ENCODE measurements at regions not wholly inside any gene's neighbourhood (a gene's known extent, or its start where the extent isn't known, plus 50 kb on each side); places are given as distances from the start of the nearest gene placed in this dataset.

DNA sequence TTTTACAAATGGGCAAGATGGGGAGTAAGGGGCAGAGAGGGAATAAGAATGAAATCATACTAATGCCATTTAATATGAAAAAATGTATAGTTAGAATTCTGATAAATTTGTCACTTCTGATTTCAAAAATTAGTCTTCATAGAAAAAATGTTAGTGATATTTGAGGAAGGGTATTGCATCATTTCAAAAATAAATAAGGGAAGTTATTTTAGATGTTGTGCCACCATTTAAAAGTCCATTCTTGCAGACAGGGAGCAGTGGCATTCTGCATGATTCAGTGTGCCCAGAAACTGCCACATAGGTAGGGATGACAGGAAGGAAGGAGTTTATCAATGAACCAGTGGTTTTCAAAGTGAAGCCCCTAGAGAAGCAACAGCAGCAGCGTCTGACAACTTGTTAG, 674.6 kb downstream of the EPM2A start:
- TF ChIP-seq, protein P1, sequence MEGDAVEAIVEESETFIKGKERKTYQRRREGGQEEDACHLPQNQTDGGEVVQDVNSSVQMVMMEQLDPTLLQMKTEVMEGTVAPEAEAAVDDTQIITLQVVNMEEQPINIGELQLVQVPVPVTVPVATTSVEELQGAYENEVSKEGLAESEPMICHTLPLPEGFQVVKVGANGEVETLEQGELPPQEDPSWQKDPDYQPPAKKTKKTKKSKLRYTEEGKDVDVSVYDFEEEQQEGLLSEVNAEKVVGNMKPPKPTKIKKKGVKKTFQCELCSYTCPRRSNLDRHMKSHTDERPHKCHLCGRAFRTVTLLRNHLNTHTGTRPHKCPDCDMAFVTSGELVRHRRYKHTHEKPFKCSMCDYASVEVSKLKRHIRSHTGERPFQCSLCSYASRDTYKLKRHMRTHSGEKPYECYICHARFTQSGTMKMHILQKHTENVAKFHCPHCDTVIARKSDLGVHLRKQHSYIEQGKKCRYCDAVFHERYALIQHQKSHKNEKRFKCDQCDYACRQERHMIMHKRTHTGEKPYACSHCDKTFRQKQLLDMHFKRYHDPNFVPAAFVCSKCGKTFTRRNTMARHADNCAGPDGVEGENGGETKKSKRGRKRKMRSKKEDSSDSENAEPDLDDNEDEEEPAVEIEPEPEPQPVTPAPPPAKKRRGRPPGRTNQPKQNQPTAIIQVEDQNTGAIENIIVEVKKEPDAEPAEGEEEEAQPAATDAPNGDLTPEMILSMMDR (conservative IDR thresholded peaks at IDR 0.05), result no peak
- TF ChIP-seq ZFX (IDR thresholded peaks at IDR 0.05), result no peak

All from C4-2B (cell line).